Fibroblast of skin of back (primary cell): ENCODE measurements at regions not wholly inside any gene's neighbourhood (a gene's known extent, or its start where the extent isn't known, plus 50 kb on each side); places are given as distances from the start of the nearest gene placed in this dataset.
"Not testable (repeated sequence)": the region's sequence is repeated elsewhere in the genome, so short reads cannot be mapped to it uniquely, and the experiment has no call there.

Experiments
- DNase-seq: peaks from one replicate; pipeline ENCODE4 v3.0.0-alpha.2; 2013

GRCh38 chr20:6299456-6299855, 176.6 kb upstream of the FERMT1 start:
- peak; percentile 63 for DNase-seq

- DNase-seq: no peak
Measured at GRCh38 chr20:6298049-6298448, 175.2 kb upstream of the FERMT1 start.

GRCh38 chr20:6295867-6296256, 173.0 kb upstream of the FERMT1 start:
- DNase-seq: no peak

- no peak for DNase-seq
Measured at GRCh38 chr20:6295127-6295866, 172.5 kb upstream of the FERMT1 start.

GRCh38 chr20:6287471-6287870, 164.6 kb upstream of the FERMT1 start:
- no peak for DNase-seq

- no peak for DNase-seq
Measured at GRCh38 chr20:6282642-6283041, 159.8 kb upstream of the FERMT1 start.

- DNase-seq: peak; percentile 60
Measured at GRCh38 chr20:6277661-6278240, 154.9 kb upstream of the FERMT1 start.

GRCh38 chr20:6270404-6270803, 147.6 kb upstream of the FERMT1 start:
- DNase-seq: not testable (repeated sequence)

- peak; percentile 2 for DNase-seq
Measured at GRCh38 chr20:6269168-6269873, 146.5 kb upstream of the FERMT1 start.

- DNase-seq: peak; percentile 71
Measured at GRCh38 chr20:6265204-6265904, 142.5 kb upstream of the FERMT1 start.

GRCh38 chr20:6253396-6253795, 130.6 kb upstream of the FERMT1 start:
- no peak for DNase-seq

- DNase-seq: no peak
Measured at GRCh38 chr20:6245436-6245835, 122.6 kb upstream of the FERMT1 start.

GRCh38 chr20:6241591-6241990, 118.8 kb upstream of the FERMT1 start:
- DNase-seq: no peak

- DNase-seq: no peak
Measured at GRCh38 chr20:6240059-6240458, 117.2 kb upstream of the FERMT1 start.

- no peak for DNase-seq
Measured at GRCh38 chr20:6238421-6238820, 115.6 kb upstream of the FERMT1 start.

- no peak for DNase-seq
Measured at GRCh38 chr20:6235510-6235909, 112.7 kb upstream of the FERMT1 start.

GRCh38 chr20:6232436-6232835, 109.6 kb upstream of the FERMT1 start:
- DNase-seq: no peak

- DNase-seq: peak; percentile 3
Measured at GRCh38 chr20:6231556-6231955, 108.7 kb upstream of the FERMT1 start.

GRCh38 chr20:6228302-6228843, 105.5 kb upstream of the FERMT1 start:
- no peak for DNase-seq

- DNase-seq: no peak
Measured at GRCh38 chr20:6213311-6213710, 90.5 kb upstream of the FERMT1 start.

GRCh38 chr20:6212903-6213302, 90.1 kb upstream of the FERMT1 start:
- no peak for DNase-seq

GRCh38 chr20:6209093-6209492, 86.3 kb upstream of the FERMT1 start:
- DNase-seq: no peak

- DNase-seq: no peak
Measured at GRCh38 chr20:6200092-6200491, 77.3 kb upstream of the FERMT1 start.
